ENCODE measurements at regions not wholly inside any gene's neighbourhood (a gene's known extent, or its start where the extent isn't known, plus 50 kb on each side); places are given as distances from the start of the nearest gene placed in this dataset.
A peak's percentile ranks its signal among the peaks of the same experiment; 100 is the strongest.

DNA sequence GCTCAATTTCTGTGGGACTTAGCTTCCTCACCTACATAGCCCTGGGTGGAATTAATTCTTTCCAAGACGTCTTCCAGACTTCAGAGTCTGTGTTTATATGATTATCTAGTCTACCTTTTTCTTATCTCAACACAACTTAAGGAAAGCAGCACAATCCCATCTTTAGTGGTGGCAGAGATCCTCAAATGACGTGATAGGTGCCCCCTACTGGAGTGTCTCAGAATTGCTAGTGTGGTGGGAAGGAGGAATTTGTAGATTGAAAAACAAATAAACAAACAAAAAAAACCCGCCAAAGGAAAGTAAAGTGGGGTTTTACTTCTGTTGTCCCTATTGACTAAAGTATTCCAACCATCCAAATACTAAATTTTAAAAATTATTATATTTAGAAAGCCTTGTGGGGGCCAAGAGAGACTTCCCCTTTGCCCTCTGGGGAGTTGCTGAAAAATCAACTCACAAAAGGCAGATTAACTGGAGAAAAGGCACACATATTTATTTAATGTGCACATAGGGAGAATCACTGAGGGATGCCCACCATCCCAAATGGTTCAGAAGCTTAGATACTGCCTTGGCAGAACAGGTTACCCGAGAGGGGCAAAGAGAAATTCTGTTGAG is 283.3 kb downstream of the TMEM167A start:
- H3K36me3 Mint-ChIP-seq: no peaks in the 10 kb centered on the region
- no peak for ATAC-seq
- H3K27me3 Mint-ChIP-seq: peaks cover 16% of the 10 kb centered on the region
- no peaks in the 10 kb centered on the region for H3K4me1 Mint-ChIP-seq
- H3K27ac Mint-ChIP-seq: no peak overlapping the region
- no peak overlapping the region for H3K4me3 Mint-ChIP-seq
- H3K9me3 Mint-ChIP-seq (ENCODE audit: low read depth): no peaks in the 10 kb centered on the region
- peak; percentile 47 for DNase-seq
- CTCF ChIA-PET: interaction anchor here (1.2 to 2.0 kb wide), 4 partner anchors 12 to 445 kb away, joined by 3 to 7 read pairs (median 4); no protein-coding TSS in a partner anchor

- no peak overlapping the region for H3K4me3 Mint-ChIP-seq
- no peaks in the 10 kb centered on the region for H3K36me3 Mint-ChIP-seq
- no peaks in the 10 kb centered on the region for H3K4me1 Mint-ChIP-seq
- H3K27ac Mint-ChIP-seq: no peak overlapping the region
- peaks cover 12% of the 10 kb centered on the region for H3K27me3 Mint-ChIP-seq
- CTCF ChIA-PET: no interaction called here
- no peaks in the 10 kb centered on the region for H3K9me3 Mint-ChIP-seq (ENCODE audit: low read depth)
- DNase-seq (no peak), ATAC-seq (no peak)
Measured at GRCh38 chr5:82792096-82792495, 285.1 kb downstream of the TMEM167A start.

DNA sequence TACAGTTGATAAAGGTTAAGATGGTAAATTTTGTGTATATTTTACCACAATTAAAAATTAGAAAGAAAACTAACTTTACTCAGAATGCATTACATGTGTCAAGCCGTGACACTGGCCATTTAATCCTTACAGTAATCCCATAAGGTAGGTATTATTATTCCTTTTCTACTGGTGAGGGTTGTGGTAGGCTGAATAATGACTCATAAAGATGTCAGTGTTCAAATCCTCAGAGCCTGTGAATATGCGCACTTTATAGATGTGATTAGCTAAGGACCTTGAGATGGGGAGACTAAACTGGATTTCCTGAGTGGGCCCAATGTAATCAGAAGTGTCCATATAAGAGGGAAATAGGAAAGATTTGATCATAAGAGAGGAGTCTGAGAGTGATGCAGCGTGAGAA is 288.1 kb downstream of the TMEM167A start:
- ATAC-seq (no peak), DNase-seq (no peak)
- CTCF ChIA-PET: no interaction called here
- Mint-ChIP-seq H3K4me1 (no peaks in the 10 kb centered on the region), H3K9me3 (ENCODE audit: low read depth) (no peaks in the 10 kb centered on the region), H3K27me3 (peaks cover under 1% of the 10 kb centered on the region), H3K27ac (no peak overlapping the region), H3K4me3 (no peak overlapping the region), H3K36me3 (no peaks in the 10 kb centered on the region)

GRCh38 chr5:82786748-82787147 is 290.4 kb downstream of the TMEM167A start:
- Mint-ChIP-seq H3K4me1 (no peaks in the 10 kb centered on the region), H3K36me3 (no peaks in the 10 kb centered on the region), H3K9me3 (ENCODE audit: low read depth) (no peaks in the 10 kb centered on the region), H3K4me3 (no peak overlapping the region), H3K27ac (no peak overlapping the region), H3K27me3 (no peaks in the 10 kb centered on the region)
- ATAC-seq (no peak), DNase-seq (no peak)
- CTCF ChIA-PET: no interaction called here

DNA sequence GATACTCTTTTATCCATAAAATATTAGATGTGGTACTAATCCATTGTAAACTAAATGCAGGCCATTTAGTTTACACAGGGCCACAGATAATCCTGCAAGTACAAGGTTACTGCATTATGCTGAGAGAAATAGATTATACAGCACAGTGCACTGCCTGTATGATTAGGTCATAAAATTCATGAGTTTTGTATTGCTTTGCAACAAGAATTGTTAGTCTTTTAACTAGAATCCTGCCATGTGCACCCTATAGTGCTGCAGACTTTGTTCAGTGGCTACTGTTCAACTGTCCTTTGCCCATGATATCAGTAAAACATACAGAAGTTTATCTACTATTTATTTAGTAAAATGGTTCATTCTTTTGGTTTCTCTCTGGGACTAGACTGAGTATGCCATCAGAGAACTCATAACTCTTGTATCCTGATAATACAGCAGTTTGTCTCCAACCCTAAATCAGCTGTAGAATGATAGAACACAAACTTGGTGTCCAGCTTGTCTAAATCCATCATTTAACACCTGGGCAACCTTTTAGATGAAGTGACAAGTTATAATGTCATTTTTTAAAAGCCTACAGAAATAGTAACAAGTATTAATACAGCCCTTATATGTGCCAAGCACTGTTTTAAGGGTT is 291.2 kb downstream of the TMEM167A start:
- no peak overlapping the region for H3K27ac Mint-ChIP-seq
- no peaks in the 10 kb centered on the region for H3K4me1 Mint-ChIP-seq
- H3K27me3 Mint-ChIP-seq: no peaks in the 10 kb centered on the region
- no peaks in the 10 kb centered on the region for H3K36me3 Mint-ChIP-seq
- no peaks in the 10 kb centered on the region for H3K9me3 Mint-ChIP-seq (ENCODE audit: low read depth)
- DNase-seq (no peak), ATAC-seq (no peak)
- CTCF ChIA-PET: no interaction called here
- no peak overlapping the region for H3K4me3 Mint-ChIP-seq

- no peaks in the 10 kb centered on the region for H3K4me1 Mint-ChIP-seq
- no peaks in the 10 kb centered on the region for H3K9me3 Mint-ChIP-seq (ENCODE audit: low read depth)
- no peaks in the 10 kb centered on the region for H3K27me3 Mint-ChIP-seq
- ATAC-seq: no peak
- DNase-seq: no peak
- CTCF ChIA-PET: no interaction called here
- H3K4me3 Mint-ChIP-seq: no peak overlapping the region
- no peaks in the 10 kb centered on the region for H3K36me3 Mint-ChIP-seq
- no peak overlapping the region for H3K27ac Mint-ChIP-seq
Measured at GRCh38 chr5:82785456-82785855, 291.7 kb downstream of the TMEM167A start.

GRCh38 chr5:82784521-82784920 is 292.7 kb downstream of the TMEM167A start:
- no peak for ATAC-seq
- H3K4me3 Mint-ChIP-seq: no peak overlapping the region
- H3K27ac Mint-ChIP-seq: no peak overlapping the region
- CTCF ChIA-PET: no interaction called here
- H3K36me3 Mint-ChIP-seq: no peaks in the 10 kb centered on the region
- no peak for DNase-seq
- no peaks in the 10 kb centered on the region for H3K27me3 Mint-ChIP-seq
- no peaks in the 10 kb centered on the region for H3K4me1 Mint-ChIP-seq
- H3K9me3 Mint-ChIP-seq (ENCODE audit: low read depth): no peaks in the 10 kb centered on the region

GRCh38 chr5:82777106-82777505 is 300.1 kb downstream of the TMEM167A start:
- Mint-ChIP-seq H3K4me1 (peaks cover 2% of the 10 kb centered on the region), H3K27me3 (no peaks in the 10 kb centered on the region), H3K36me3 (no peaks in the 10 kb centered on the region), H3K4me3 (no peak overlapping the region), H3K9me3 (ENCODE audit: low read depth) (no peaks in the 10 kb centered on the region), H3K27ac (no peak overlapping the region)
- no peak for DNase-seq
- CTCF ChIA-PET: no interaction called here
- ATAC-seq: no peak

- no peak overlapping the region for H3K27ac Mint-ChIP-seq
- DNase-seq: no peak
- H3K4me3 Mint-ChIP-seq: no peak overlapping the region
- H3K9me3 Mint-ChIP-seq (ENCODE audit: low read depth): no peaks in the 10 kb centered on the region
- H3K36me3 Mint-ChIP-seq: no peaks in the 10 kb centered on the region
- CTCF ChIA-PET: no interaction called here
- ATAC-seq: no peak
- no peaks in the 10 kb centered on the region for H3K27me3 Mint-ChIP-seq
- H3K4me1 Mint-ChIP-seq: peaks cover 2% of the 10 kb centered on the region
Measured at GRCh38 chr5:82772281-82772680, 304.9 kb downstream of the TMEM167A start.

- H3K36me3 Mint-ChIP-seq: no peaks in the 10 kb centered on the region
- H3K27me3 Mint-ChIP-seq: peaks cover 2% of the 10 kb centered on the region
- CTCF ChIA-PET: no interaction called here
- ATAC-seq (no peak), DNase-seq (no peak)
- H3K9me3 Mint-ChIP-seq (ENCODE audit: low read depth): no peaks in the 10 kb centered on the region
- H3K4me3 Mint-ChIP-seq: no peak overlapping the region
- no peak overlapping the region for H3K27ac Mint-ChIP-seq
- no peaks in the 10 kb centered on the region for H3K4me1 Mint-ChIP-seq
Measured at GRCh38 chr5:82766206-82766605, 311.0 kb downstream of the TMEM167A start.

- DNase-seq: no peak
- ATAC-seq: no peak
- peaks cover 2% of the 10 kb centered on the region for H3K27me3 Mint-ChIP-seq
- no peaks in the 10 kb centered on the region for H3K9me3 Mint-ChIP-seq (ENCODE audit: low read depth)
- CTCF ChIA-PET: no interaction called here
- H3K27ac Mint-ChIP-seq: no peak overlapping the region
- H3K4me3 Mint-ChIP-seq: no peak overlapping the region
- H3K36me3 Mint-ChIP-seq: no peaks in the 10 kb centered on the region
- H3K4me1 Mint-ChIP-seq: no peaks in the 10 kb centered on the region
Measured at GRCh38 chr5:82765765-82766164, 311.4 kb downstream of the TMEM167A start.

- no peak for ATAC-seq
- Mint-ChIP-seq H3K36me3 (no peaks in the 10 kb centered on the region), H3K27ac (no peak overlapping the region), H3K27me3 (peaks cover 8% of the 10 kb centered on the region), H3K9me3 (ENCODE audit: low read depth) (no peaks in the 10 kb centered on the region), H3K4me3 (no peak overlapping the region), H3K4me1 (no peaks in the 10 kb centered on the region)
- CTCF ChIA-PET: no interaction called here
- DNase-seq: no peak
Measured at GRCh38 chr5:82760856-82761255, 316.3 kb downstream of the TMEM167A start.

- Mint-ChIP-seq H3K27ac (no peak overlapping the region), H3K9me3 (ENCODE audit: low read depth) (no peaks in the 10 kb centered on the region), H3K4me1 (no peaks in the 10 kb centered on the region), H3K27me3 (peaks cover 10% of the 10 kb centered on the region), H3K4me3 (no peak overlapping the region), H3K36me3 (no peaks in the 10 kb centered on the region)
- ATAC-seq (no peak), DNase-seq (no peak)
- CTCF ChIA-PET: no interaction called here
Measured at GRCh38 chr5:82758881-82759280, 318.3 kb downstream of the TMEM167A start.

DNA sequence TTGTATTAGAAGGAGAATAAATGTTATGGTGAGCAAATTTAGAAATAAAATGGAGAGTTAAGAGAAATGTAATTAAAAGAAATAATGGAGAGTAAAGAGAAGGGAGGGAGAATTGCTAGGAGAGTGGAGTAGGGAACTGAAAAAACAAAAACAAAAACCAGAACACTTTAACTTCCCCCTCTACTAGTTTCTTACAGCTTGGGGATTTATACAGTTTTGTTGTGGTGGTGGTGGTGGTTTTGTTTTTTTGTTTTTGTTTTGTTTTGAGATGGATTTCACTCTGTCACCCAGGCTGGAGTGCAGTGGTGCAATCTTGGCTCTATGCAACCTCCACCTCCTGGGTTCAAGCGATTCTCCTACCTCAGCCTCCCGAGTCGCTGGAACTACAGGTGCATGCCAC is 322.4 kb downstream of the TMEM167A start:
- Mint-ChIP-seq H3K27me3 (peaks cover 8% of the 10 kb centered on the region), H3K9me3 (ENCODE audit: low read depth) (no peaks in the 10 kb centered on the region), H3K27ac (no peak overlapping the region), H3K4me1 (no peaks in the 10 kb centered on the region), H3K4me3 (no peak overlapping the region), H3K36me3 (no peaks in the 10 kb centered on the region)
- ATAC-seq: no peak
- no peak for DNase-seq
- CTCF ChIA-PET: no interaction called here

All from activated CD8-positive, alpha-beta memory T cell treated with anti-CD3 and anti-CD28 coated beads, Interleukin-2, amount 10 ng/mL, durations not matched to agents 7 days and 5 days (primary cell).